ENCODE measurements at regions not wholly inside any gene's neighbourhood (a gene's known extent, or its start where the extent isn't known, plus 50 kb on each side); places are given as distances from the start of the nearest gene placed in this dataset.

- TF ChIP-seq EZH2 (IDR thresholded peaks at IDR 0.05; ENCODE audit: borderline replicate concordance, insufficient read depth, low read depth, low read length, poor library complexity, severe bottlenecking) = no peak
- TF ChIP-seq, protein P1, sequence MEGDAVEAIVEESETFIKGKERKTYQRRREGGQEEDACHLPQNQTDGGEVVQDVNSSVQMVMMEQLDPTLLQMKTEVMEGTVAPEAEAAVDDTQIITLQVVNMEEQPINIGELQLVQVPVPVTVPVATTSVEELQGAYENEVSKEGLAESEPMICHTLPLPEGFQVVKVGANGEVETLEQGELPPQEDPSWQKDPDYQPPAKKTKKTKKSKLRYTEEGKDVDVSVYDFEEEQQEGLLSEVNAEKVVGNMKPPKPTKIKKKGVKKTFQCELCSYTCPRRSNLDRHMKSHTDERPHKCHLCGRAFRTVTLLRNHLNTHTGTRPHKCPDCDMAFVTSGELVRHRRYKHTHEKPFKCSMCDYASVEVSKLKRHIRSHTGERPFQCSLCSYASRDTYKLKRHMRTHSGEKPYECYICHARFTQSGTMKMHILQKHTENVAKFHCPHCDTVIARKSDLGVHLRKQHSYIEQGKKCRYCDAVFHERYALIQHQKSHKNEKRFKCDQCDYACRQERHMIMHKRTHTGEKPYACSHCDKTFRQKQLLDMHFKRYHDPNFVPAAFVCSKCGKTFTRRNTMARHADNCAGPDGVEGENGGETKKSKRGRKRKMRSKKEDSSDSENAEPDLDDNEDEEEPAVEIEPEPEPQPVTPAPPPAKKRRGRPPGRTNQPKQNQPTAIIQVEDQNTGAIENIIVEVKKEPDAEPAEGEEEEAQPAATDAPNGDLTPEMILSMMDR (IDR thresholded peaks at IDR 0.05) = no peak
These were observed 1099.0 kb upstream of the SLC39A10 start for GRCh38 chr2:194557993-194558392.

Data from B cell (primary cell).